Activated CD8-positive, alpha-beta memory T cell treated with anti-CD3 and anti-CD28 coated beads, Interleukin-2, amount 50 U/mL, for 48 hours (primary cell): ENCODE measurements at regions not wholly inside any gene's neighbourhood (a gene's known extent, or its start where the extent isn't known, plus 50 kb on each side); places are given as distances from the start of the nearest gene placed in this dataset.
"Not testable (repeated sequence)": the region's sequence is repeated elsewhere in the genome, so short reads cannot be mapped to it uniquely, and the experiment has no call there.

Experiments
- DNase-seq: peaks from one replicate; pipeline ENCODE4 v3.0.0-alpha.2; 2020

DNA sequence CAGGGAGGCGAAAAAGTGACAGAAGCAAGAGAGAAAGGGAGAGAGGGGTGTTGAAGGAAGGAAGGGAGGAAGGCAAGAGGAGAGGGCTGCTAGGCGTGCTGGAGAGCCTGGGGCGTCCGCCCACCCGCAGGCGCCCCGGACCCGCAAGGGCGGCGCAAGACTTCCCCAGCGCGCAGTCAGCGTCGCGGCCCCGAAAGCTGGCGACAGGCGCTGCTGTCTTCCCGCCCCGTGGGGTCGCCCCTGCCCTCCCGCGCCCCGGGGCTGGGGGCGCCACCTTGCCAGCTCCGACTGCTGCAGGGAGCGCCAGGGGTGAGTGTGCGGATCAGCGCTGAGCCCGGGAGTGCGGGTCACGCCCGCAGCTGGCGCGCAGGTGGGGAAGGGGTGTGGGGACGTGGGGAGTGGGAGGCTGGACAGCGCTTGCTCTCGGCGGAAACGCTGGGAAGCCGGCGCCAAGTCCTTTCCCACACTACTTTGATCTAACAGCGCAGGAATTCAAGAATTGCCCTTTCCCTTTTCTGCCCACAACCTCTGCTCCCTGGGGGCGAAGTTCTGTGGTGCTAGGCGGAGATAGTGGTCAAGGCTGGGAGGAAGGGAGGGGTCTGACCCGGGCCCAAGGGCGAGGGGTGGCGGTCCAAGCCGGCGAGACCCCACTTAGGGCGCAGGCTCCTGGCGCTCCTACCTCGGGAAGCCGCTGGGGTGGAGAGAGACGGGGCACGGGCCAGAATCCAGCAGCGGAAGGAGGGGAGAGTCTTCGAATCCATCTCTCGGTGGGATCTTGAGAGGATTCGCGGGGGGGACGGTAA, 266.1 kb downstream of the CGGBP1 start, which contains the start of gene HTR1F:
Gene HTR1F (plus strand): TSS at position 173 of the 803 bp plus-strand sequence.
- no peak for DNase-seq

DNA sequence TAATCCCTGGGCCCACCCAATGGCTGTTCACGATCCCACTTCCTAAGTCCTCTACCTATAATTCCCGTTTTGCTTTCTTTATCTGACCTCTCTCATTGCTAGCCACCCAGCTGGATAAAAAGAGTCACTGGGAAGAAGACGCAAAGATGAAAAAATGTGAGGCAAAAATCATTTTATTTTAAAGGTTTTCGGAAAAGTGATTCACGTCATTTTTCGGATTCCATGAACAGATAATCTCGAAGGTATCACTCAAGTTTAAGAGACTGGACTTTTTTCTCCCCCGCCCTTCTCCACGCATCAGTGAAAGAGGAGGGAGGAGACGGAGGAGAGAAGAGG, 266.6 kb downstream of the CGGBP1 start:
- no peak for DNase-seq

DNA sequence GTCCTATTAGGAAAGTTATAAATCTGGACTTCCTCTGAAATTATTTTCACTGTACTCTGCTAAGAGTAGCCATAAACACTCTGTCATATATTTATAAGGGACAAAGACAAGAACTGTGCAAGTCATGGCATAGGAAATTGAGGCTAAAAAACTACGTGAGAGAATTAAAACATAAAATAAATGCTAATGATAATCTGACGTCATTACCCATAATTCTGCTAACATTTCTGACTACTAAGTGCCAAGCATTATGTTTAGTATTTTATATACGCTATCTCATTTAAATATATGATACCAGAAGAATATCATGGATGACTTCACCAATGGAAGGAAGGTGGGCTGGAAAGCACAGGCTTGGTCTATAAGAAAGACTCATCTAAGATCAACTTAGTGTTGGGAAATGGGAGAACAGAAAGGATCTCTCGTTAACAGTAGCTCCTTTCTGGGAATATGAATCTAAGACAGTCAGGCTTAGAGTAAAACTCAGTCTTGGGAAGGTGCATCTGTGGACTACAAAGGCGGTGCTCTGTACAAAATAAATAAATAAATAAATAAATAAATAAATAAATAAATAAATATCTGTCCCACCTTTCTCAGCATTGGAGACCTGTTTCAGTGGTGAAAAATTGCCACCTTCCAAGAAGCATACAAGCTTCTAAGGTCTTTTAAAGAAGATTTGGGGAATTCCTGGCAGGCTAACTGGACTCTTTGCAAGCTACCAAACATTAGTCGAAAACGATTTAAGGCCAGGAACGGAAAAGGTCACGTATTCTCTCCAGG, 267.4 kb downstream of the CGGBP1 start:
- DNase-seq = no peak

DNA sequence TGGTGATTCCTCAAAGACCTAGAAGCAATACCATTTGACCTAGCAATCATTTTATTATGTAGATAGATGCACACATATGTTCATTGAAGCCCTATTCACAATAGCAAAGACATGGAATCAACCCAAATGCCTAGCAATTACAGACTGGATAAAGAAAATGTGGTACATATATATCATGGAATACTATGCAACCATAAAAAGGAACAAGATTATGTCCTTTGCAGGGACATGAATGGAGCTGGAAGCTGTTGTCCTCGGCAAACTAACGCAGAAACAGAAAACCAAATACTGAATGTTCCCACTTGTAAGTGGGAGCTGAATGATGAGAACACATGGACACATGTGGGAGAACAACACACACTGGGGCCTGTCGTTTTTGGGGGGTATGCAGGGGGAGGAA, 269.8 kb downstream of the CGGBP1 start:
- DNase-seq = not testable (repeated sequence)

DNA sequence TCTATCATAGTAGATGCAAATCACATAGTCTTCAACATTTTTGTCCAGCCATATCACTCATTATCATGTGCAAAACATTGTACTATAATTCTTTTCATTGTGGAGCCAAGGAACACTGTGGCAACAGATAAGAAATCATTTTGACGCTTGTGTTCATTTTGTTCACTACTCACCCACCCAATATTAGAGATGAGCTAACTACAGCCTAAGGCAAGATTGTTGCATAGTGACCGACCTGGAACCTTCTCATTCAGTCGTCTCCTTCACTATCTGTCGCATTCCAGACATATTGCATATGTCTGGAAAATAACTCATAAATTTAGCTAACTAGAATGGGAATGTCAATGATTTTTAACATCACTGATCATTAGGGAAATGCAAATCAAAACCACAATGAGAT, 270.3 kb downstream of the CGGBP1 start:
- no peak for DNase-seq

DNA sequence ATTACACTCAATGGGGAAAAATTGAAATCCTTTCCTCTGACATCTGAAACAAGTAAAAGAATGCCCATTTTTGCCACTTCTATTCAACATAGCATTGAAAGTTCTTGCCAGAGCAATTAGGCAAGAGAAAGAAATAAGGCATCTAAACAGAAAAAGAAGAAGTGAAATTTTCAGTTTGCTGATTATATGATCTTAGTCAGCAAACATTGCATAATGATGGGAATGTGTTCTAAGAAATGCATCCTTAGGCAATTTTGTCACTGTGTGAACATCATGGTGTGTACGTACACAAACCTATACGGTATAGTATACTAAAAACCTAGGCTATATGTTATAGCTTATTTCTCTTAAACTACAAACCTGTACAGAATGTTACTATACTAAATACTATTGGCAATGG, 278.0 kb downstream of the CGGBP1 start:
- no peak for DNase-seq

DNA sequence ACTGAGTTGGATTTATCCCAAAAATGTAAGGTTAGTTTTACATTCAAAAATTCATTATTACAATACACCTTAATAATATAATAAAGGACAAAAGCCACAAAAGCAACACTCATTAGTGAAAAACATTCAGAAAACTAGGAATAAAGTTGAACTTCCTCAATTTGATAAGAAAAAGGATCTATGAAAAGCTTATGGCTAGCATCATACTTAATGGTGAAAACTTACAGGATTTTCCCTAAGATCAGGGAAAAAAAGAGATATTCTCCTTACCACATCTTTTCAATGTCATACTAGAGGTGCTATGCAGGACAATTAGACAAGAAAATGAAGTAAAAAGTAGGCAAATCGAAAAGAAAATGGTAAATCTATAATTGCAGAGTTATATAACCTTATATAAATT, 279.9 kb downstream of the CGGBP1 start:
- no peak for DNase-seq

DNA sequence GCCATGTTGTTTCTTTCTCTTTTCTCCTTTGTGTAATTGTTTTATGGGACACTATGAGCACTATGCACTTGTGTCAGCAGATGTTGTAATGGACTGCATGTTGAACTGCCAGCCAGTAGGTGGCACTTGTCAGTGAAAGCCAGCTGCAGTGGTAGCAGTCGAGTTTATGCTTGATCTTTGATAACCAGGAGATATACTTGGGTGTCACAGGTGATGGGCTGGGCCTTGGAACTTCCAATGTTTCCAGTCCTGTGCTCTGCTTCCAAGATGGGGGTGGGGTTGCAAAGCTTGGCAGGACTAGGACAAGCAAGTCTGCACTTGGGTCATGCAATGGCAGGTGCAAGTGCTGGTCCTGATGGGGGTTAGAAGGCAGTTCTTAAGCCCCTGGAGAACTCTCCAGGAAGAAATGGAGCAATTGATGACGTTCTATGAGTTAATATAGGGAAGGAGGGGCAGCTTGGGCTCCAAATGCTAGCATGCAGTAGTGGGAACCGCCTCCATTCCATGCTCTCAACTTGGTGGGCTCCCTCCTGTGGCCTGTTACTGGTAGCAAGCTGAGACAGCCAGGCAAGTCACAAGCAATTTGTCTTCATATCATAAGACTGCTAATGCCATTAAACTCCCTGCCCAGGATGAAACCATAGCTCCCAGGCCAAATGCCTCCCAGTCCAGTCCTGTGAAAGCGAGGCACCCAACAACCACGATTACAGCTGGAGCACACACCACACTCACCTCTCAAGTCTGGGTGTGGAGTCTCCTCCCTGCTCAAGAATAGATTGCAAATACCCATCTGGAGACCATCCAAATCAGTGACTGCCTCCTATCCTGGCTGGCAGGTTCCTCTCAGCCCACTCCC, 287.2 kb downstream of the CGGBP1 start:
- peak; percentile 51 for DNase-seq

DNA sequence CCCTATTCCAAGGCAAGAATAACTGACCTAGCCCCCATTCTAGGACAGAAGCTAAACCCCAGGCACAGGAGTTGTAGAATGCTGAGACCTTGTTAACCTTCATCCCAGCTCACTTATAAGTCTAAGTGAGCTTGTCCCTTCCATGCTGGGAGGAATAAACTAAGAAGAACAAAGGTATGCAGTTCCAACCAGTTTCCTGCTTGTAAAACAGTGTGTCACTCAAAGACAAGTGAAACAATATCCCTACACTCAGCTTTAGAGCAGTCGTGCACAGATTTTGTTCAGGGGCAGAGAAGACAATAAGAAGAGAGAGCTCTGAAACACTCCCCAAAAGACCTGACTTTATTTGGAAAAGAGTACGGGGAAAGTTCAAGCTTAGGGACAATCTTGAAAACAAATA, 292.1 kb downstream of the CGGBP1 start:
- no peak for DNase-seq

DNA sequence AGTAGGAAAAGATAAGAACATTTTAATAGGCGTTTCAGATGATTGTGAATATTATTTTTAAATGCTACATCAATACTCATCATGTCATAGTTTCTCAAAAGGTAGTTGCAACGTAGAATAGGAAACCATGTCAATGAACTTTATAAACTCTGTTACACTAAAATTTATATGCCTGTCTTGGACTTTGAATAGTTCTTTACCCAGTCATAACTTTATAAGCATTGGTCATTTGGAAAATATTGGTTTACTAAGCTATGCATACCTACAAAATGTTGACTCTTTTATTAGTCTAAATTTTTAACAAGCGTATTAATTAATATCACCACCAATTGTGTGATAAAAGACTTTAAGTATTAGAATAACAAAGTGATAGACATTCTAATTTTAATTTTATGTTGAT, 293.5 kb downstream of the CGGBP1 start:
- no peak for DNase-seq

DNA sequence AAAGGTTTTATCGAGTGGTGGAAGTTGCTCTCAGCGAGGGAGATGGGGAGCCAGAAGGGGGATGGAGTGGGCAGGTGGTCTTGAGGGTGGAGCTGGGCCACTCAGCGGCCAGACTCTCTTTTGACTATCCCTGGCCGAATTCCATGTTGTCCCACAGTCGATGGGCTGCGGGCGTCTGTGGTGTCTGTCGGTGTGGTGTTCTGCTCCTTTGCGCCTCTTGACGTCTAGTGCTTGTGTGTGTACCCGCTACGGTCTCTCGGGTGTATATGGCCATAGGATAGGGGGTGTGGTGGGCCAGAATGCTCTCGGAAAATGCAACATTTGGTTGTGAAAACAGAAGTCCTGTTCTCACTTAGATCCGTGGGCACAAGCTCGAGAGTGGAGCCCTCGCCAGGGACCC, 297.0 kb downstream of the CGGBP1 start:
- no peak for DNase-seq

DNA sequence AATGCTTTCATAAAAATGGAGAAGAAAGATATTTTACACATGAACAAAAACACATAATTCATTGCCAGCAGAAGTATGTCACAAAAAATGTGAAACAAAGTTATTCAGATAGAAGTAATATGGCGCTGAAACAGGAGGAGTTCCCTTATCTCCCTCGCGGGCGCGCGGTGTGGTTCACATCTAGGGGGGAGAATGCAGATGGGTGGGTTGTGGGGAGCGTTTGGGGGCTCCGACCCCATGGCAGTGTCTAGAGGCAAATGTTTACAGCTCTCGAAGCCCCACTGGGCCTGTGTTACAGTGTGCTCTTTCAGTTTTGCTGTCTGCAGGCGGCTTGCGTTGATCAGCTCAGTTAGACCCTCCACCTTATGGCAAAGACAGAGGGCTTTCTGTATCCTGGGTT, 297.5 kb downstream of the CGGBP1 start:
- DNase-seq = no peak

DNA sequence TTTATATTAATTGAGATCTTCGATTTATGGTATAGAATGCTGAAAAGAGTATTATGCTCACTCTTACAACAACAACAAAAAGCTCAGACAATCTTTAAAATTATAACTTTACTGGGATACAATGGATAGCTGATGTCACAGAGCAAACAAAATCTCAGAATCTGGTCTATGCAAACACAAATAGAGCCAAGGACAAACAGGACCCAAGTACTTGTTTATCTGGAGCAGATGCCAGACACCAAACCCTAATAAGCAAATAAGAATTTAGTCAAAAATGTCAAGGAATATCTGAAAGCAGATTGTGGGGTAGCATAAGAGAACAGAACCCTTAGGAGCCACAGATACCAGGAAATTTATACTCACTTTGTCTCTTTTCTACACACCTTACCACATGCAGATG, 302.2 kb downstream of the CGGBP1 start:
- no peak for DNase-seq

DNA sequence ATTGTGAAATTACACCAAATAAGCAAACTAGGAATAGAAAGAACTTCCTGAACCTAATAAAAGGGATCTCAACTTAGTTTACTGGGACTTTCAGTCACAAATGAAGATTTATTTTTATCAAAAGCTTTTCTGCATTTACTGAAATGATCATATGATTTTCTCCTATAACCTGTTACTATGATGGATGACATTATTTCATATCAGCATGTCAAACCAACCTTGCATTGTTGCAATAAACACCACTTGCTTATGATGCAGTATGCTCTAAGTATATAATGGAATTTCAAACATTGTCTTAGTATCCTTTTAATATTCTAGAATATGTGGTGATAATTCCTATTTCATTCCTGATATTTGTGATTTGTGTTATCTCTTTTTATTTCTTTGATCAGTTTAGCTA, 303.0 kb downstream of the CGGBP1 start:
- no peak for DNase-seq

DNA sequence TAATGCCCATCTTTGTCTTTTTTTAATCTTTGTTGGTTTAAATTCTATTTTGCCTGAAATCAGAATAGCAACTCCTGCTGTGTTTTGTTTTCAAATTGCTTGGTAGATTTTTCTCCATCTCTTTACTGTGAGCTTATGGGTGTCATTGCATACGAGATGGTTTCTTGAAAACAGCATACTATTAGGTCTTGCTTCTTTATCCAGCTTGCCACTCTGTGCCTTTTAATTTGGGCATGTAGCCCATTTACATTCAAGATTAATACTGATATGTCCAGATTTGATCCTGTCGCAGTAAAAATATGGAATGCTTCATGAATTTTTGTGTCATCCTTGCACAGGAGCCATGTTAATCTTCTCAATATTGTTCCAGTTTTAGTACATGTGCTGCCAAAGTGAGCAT, 316.6 kb downstream of the CGGBP1 start:
- no peak for DNase-seq

DNA sequence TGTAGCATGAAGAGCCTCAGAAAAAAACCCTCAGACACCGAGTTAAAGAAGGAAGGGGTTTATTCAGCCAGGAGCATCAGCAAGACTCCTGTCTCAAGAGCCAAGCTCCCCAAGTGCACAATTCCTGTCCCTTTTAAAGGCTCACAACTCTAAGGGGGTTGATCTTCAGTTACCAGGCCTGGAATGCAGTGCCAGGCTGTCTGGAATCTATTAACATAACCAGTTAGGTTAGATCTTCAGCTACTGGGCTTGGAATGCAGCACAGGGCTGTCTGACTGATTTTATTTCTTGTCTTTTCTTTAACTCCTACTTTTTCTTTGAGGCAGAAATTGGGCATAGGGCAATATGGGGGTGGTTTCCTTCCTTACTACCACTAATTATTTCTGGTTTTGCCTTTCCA, 317.9 kb downstream of the CGGBP1 start:
- not testable (repeated sequence) for DNase-seq

DNA sequence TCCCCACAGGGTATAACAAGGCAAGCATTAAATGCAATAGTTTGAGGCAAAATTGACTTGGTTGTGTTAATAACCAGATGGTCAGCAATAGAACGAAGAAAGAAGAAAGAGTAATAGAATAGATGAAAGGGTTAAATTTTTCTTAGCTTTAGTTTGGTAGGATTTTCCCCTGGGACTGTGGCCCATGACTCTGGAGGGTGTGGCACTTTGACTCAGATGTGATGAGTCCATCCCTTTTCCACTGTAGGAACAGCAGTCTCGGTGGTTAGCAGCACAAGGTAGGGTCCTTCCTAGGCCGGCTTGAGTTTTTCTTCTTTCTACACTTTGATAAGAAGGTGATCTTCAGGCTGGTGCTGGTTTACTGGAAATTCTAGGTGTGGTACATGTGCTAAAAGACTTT, 321.0 kb downstream of the CGGBP1 start:
- not testable (repeated sequence) for DNase-seq

DNA sequence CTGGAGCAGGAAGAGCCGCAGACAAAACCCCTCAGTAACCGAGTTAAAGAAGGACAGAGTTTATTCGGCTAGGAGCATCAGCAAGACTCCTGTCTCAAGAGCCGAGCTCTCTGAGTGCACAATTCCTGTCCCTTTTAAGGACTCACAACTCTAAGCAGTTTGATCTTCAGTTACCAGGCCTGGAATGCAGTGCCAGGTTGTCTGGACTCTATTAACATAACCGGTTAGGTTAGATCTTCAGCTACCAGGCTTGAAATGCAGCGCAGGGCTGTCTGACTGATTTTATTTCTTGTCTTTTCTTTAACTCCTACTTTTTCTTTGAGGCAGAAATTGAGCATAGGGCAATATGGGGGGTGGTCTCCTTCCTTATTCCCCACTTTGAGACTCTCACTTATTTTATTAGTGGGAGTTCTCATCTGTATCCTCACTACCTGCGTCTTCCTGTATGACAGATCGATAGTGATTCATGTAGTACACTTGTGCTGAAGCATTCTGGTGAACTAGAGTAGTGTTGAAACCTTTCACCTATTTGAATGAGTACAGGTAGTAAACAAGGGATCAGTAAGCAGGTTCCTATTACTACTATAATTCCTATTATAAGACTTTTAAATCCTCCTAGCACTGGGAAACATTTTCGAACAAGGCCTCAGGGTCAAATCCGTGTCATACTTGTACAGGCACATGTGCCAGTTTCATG, 325.0 kb downstream of the CGGBP1 start:
- no peak for DNase-seq

DNA sequence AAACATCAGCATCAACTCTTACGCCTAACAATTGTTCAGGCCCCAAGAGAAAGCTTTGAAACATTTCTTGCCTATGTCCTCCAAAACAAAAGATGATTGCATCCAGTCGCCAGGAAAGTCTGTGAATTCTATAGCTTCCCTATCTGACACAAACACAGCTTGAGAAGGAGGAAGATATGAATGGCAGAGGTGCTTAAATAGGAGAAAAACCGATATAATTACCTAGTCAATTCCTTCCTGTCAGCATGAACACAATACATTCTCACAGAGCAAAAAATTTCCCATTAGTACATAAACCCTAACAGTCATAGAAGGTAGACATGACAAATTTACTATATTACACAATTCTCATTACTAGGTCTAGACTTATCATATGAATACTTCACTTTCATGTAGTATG, 326.5 kb downstream of the CGGBP1 start:
- DNase-seq = no peak

DNA sequence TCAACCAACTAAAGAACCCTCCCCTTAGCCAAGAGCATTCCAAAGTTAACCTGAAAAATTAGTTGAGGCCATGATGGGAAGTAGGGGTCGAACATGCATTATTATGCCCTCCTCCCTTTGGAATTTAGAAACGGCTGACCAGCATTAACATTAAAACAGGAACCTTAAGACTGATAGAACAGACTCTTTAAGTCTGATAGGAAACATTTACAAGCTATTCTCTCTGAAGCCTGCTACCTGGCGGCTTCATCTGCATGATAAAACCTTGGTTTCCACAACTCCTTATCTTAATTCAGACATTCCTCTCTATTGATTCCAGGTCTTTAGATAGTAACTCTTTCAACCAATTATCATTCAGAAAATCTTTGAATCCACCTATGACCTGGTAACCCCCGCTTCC, 331.0 kb downstream of the CGGBP1 start:
- no peak for DNase-seq

DNA sequence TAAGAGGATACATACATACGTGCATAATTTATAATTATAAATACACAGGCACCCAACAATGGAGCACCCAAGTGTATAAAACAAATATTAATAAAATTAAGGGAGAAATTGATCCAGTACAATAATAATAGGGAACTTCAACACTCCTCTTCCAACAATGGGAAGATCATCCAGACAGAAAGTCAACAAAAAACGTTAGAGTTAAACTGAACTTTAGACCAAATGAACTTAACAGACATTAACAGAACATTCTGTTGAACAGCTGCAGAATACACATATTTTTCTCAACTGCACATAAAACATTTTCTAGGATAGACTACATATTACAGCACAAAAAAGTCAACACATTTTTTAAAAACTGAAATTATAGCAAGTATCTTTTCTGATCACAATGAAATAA, 339.7 kb downstream of the CGGBP1 start:
- no peak for DNase-seq

DNA sequence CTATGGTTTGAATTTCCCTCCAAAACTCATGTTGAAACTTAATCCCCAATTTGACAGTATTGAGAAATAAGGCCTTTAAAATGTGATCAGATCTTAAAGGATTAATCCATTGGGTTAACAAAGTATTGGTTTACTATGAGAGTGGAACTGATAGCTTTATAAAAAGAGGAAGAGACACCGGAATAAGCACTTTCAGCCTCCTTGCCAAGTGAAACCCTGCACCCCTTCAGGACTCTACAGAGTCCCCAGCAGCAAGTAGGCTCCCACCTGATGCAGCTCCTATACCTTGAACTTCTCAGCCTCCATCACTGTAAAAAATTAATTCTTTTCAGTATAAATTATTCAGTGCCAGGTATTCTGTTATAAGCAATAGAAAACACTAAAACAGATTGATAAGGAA, 348.3 kb downstream of the CGGBP1 start:
- DNase-seq = no peak

DNA sequence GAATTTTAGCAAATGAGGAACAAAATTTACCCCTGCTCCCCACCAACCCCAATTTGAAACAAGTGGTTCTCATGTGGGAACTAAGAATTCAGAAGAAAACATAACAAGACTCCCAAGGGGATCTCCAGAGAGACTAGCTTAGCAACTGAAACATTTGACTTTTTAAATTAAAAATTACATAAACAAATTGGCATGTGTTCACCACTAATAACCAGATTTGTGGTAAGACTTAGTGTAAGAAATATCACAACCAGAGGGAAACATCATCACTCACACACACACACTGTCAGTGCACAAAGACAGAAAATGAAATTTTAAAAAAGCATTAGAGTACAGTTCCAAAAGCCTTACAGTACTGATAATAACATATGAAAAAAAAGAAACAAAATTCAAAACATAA, 348.8 kb downstream of the CGGBP1 start:
- no peak for DNase-seq
